GM19455 (cell line): ENCODE measurements at regions not wholly inside any gene's neighbourhood (a gene's known extent, or its start where the extent isn't known, plus 50 kb on each side); places are given as distances from the start of the nearest gene placed in this dataset.
"Not testable (repeated sequence)": the region's sequence is repeated elsewhere in the genome, so short reads cannot be mapped to it uniquely, and the experiment has no call there.

Experiments
- ATAC-seq: cut with Tn5 transposase; IDR thresholded peaks from one replicate; pipeline ENCODE4 v1.9.1; 2021; ENCODE audit not compliant: unreplicated experiment

GRCh38 chr4:77220828-77221613 lies 64.0 kb downstream of the CCNG2 start:
- no peak for ATAC-seq

- ATAC-seq: no peak
Observed at GRCh38 chr4:77225022-77225421, 68.0 kb downstream of the CCNG2 start.

GRCh38 chr4:77226939-77227705 lies 70.1 kb downstream of the CCNG2 start:
- ATAC-seq: no peak

GRCh38 chr4:77229433-77229832 lies 72.4 kb downstream of the CCNG2 start:
- ATAC-seq: no peak

- ATAC-seq: no peak
Observed at GRCh38 chr4:77232653-77233052, 75.6 kb downstream of the CCNG2 start.

- ATAC-seq: peak; percentile 65
Observed at GRCh38 chr4:77235289-77235854, 78.4 kb downstream of the CCNG2 start.

- no peak for ATAC-seq
Observed at GRCh38 chr4:77236806-77237205, 79.8 kb downstream of the CCNG2 start.

- ATAC-seq: peak; percentile 78
Observed at GRCh38 chr4:77240469-77241066, 83.6 kb downstream of the CCNG2 start.

GRCh38 chr4:77248805-77249204 lies 91.8 kb downstream of the CCNG2 start:
- no peak for ATAC-seq

GRCh38 chr4:77251751-77252150 lies 94.7 kb downstream of the CCNG2 start:
- ATAC-seq: no peak

- ATAC-seq: no peak
Observed at GRCh38 chr4:77263247-77263646, 106.2 kb downstream of the CCNG2 start.

GRCh38 chr4:77263976-77264375 lies 107.0 kb downstream of the CCNG2 start:
- ATAC-seq: not testable (repeated sequence)

- ATAC-seq: no peak
Observed at GRCh38 chr4:77264826-77265225, 107.8 kb downstream of the CCNG2 start.

GRCh38 chr4:77268108-77268507 lies 111.1 kb downstream of the CCNG2 start:
- ATAC-seq: no peak

- no peak for ATAC-seq
Observed at GRCh38 chr4:77269505-77269904, 112.5 kb downstream of the CCNG2 start.

GRCh38 chr4:77273412-77273811 lies 116.4 kb downstream of the CCNG2 start:
- ATAC-seq: no peak

- ATAC-seq: not testable (repeated sequence)
Observed at GRCh38 chr4:77279114-77279513, 122.1 kb downstream of the CCNG2 start.

- no peak for ATAC-seq
Observed at GRCh38 chr4:77282305-77282704, 125.3 kb downstream of the CCNG2 start.

GRCh38 chr4:77284036-77284435 lies 127.0 kb downstream of the CCNG2 start:
- ATAC-seq: no peak

GRCh38 chr4:77286906-77287305 lies 129.9 kb downstream of the CCNG2 start:
- ATAC-seq: no peak

- no peak for ATAC-seq
Observed at GRCh38 chr4:77293426-77293825, 136.4 kb downstream of the CCNG2 start.

- not testable (repeated sequence) for ATAC-seq
Observed at GRCh38 chr4:77300996-77301395, 144.0 kb downstream of the CCNG2 start.
